ENCODE measurements at regions not wholly inside any gene's neighbourhood (a gene's known extent, or its start where the extent isn't known, plus 50 kb on each side); places are given as distances from the start of the nearest gene placed in this dataset.

DNA sequence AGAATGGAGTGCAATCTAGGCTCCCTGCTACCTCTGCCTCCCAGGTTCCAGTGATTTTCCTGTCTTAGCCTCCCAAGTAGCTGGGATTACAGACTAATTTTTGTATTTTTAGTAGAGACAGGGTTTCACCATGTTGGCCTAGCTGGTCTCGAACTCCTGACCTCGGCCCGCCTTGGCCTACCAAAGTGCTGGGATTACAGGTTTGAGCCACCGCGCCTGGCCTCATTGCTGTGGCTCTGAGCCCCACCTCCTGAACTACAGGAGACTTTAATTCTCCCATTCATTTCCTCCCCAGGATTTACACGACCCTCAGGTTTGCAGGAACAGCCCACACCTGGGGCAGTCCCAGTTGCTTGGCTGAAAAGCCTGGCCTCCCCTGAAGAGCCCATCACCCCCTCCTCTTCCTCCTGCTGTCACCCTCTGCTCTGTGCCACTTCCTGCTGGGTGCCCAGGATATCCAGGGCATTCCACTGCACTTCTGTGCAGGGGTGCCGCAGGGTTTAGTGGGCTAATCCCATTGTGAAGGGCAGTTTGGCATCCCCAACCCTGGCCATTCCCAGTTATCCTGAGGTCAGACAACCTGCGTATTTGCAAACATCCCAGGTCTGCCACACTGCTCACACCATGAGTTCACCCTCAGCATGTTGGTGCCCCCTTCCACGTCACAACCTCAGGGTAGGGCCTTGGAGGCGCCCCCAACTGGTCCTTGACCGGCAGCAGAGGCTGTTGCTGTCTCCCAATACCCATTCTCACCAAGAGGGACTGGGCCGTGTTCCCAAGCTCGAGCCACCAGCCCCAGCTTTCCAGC, 265.0 kb upstream of the IRX4 start:
- no peak for TF ChIP-seq POLR2A (IDR thresholded peaks at IDR 0.05)
- TF ChIP-seq, protein P1, sequence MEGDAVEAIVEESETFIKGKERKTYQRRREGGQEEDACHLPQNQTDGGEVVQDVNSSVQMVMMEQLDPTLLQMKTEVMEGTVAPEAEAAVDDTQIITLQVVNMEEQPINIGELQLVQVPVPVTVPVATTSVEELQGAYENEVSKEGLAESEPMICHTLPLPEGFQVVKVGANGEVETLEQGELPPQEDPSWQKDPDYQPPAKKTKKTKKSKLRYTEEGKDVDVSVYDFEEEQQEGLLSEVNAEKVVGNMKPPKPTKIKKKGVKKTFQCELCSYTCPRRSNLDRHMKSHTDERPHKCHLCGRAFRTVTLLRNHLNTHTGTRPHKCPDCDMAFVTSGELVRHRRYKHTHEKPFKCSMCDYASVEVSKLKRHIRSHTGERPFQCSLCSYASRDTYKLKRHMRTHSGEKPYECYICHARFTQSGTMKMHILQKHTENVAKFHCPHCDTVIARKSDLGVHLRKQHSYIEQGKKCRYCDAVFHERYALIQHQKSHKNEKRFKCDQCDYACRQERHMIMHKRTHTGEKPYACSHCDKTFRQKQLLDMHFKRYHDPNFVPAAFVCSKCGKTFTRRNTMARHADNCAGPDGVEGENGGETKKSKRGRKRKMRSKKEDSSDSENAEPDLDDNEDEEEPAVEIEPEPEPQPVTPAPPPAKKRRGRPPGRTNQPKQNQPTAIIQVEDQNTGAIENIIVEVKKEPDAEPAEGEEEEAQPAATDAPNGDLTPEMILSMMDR (IDR thresholded peaks at IDR 0.05) = no peak

Data from ovary (tissue), 3 donors.